Esophagus squamous epithelium (tissue), 5 donors: ENCODE measurements at regions not wholly inside any gene's neighbourhood (a gene's known extent, or its start where the extent isn't known, plus 50 kb on each side); places are given as distances from the start of the nearest gene placed in this dataset.

Experiments used
- DNase-seq: peaks from one replicate; lab custom pipeline; 2025; lab: John Stamatoyannopoulos, UW
- H3K27ac ChIP-seq, 4 donors: fragments of 200-600 bp; sonication (generic); one replicate each; pipeline ENCODE4 v1.5.1; 2016 to 2019; ENCODE audit warnings: mild to moderate bottlenecking in 1 of 4
- H3K27me3 ChIP-seq, 4 donors: fragments of 200-600 bp; sonication (generic); 1 replicate in 3 of 4; 2 replicates in 1 of 4; pipeline versions ENCODE4 v1.5.1 to v1.6.0; 2017 to 2021; ENCODE audit warnings: antibody characterized with exemption in 1 of 4
- H3K36me3 ChIP-seq, 3 donors: fragments of 200-600 bp; sonication (generic); one replicate each; pipeline ENCODE4 v1.5.1; 2016 to 2019
- H3K4me1 ChIP-seq, 3 donors: fragments of 200-600 bp; sonication (generic); one replicate each; pipeline ENCODE4 v1.5.1; 2017 to 2019
- H3K4me3 ChIP-seq, 4 donors: fragments of 200-600 bp; sonication (generic); 1 replicate in 3 of 4; 2 replicates in 1 of 4; pipeline ENCODE4 v1.5.1; 2016 to 2019; ENCODE audit warnings: mild to moderate bottlenecking in 2 of 4, moderate library complexity in 1 of 4
- H3K9me3 ChIP-seq, 3 donors: fragments of 200-600 bp; sonication (generic); one replicate each; pipeline ENCODE4 v1.5.1; 2016 to 2019
- POLR2A ChIP-seq, 4 donors: fragments of 450-650 bp; IDR thresholded peaks; one replicate each; pipeline ENCODE4 v1.6.1; 2017; ENCODE audit warnings: antibody characterized with exemption in 4 of 4, mild to moderate bottlenecking in 4 of 4, moderate library complexity in 3 of 4
- WGBS, 2 donors: methylation state at CpG; one replicate each; pipeline ENCODE4 v1.1.5; 2018; 5-methylcytosine and 5-hydroxymethylcytosine counted together
- intact Hi-C: fragments of 100-400 bp; cut with DNase I; formaldehyde crosslinking; loops from one replicate; pipeline ENCODE4 v1.15.0; 2022
- TF ChIP-seq, protein P1 (sequence below), 6 experiments: fragments of 450-650 bp in 4 of 6; fragments of 200-600 bp in 2 of 6; sonication (generic) in 2 of 6; IDR thresholded peaks; one replicate each; pipeline ENCODE4 v1.5.1; 2016 to 2019; ENCODE audit warnings: antibody characterized with exemption in 6 of 6, mild to moderate bottlenecking in 4 of 6, moderate library complexity in 4 of 6
- donor health status: DM: yes; HTN: yes; CAD: no.

DNA sequence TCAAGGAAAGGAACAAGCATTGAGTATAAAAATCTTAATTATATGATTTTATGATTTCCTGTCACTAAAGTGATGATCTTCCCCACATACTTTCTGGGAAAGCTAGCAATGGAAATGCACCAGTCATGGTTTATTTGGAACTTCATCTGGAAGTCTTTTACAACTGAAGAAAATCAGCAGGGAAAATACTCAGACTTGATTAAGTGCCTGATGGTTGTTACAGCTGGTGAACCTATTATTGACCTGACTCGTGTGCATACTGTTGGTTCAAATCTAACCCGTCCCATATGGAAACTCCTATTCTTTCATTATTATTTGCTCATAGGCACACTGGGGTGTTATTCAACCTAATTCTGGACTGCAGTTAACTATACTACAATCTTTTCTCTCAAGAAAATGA, 701.8 kb upstream of the CCDC54 start:
- Histone ChIP-seq H3K27me3 (no peaks in the 10 kb centered on the region), H3K4me1 (no peaks in the 10 kb centered on the region), H3K27ac (no peak overlapping the region), H3K36me3 (no peaks in the 10 kb centered on the region), H3K4me3 (no peak overlapping the region), H3K9me3 (no peaks in the 10 kb centered on the region)
- no peak for TF ChIP-seq POLR2A (IDR thresholded peaks at IDR 0.05)
- TF ChIP-seq, protein P1, sequence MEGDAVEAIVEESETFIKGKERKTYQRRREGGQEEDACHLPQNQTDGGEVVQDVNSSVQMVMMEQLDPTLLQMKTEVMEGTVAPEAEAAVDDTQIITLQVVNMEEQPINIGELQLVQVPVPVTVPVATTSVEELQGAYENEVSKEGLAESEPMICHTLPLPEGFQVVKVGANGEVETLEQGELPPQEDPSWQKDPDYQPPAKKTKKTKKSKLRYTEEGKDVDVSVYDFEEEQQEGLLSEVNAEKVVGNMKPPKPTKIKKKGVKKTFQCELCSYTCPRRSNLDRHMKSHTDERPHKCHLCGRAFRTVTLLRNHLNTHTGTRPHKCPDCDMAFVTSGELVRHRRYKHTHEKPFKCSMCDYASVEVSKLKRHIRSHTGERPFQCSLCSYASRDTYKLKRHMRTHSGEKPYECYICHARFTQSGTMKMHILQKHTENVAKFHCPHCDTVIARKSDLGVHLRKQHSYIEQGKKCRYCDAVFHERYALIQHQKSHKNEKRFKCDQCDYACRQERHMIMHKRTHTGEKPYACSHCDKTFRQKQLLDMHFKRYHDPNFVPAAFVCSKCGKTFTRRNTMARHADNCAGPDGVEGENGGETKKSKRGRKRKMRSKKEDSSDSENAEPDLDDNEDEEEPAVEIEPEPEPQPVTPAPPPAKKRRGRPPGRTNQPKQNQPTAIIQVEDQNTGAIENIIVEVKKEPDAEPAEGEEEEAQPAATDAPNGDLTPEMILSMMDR (IDR thresholded peaks at IDR 0.05): no peak
- intact Hi-C loops: no loop called here
- 71 to 82% methylated on average over 2 of the region's 2 CpGs for WGBS, 2 donors
- DNase-seq: no peak

DNA sequence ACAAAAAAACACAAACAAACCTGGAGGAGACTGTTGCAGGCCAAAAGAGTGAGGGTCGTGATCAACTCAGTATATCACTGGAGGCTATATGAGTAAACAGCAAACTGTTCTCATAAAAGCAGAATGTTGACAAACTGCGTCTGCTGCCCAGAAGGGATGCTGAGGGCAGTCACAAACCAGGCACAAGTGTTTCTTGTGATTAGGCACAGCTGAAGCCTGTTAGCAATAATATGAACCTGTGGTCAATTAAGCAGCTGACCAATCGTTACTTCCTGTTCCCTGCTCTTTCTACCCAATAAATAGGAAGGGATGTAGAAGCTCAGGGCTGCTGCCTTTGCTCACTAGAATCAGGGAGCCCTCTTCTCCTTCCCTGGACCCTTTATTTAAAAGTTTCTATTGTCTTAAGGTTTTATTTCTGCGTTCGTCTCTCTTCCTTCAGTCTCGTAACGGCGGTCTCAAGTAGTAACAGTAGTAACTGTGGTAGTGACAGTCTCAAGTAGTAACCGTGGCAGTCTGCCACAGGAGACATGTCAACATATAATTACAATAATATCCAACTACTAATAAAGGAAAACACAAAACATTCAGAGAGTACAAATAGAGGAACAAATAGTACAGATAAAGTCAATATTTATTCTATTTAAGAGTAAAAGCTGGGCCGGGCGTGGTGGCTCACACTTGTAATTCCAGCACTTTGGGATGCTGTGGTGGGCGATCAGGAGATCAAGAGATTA, 698.4 kb upstream of the CCDC54 start:
- Histone ChIP-seq H3K27ac (no peak overlapping the region), H3K36me3 (no peaks in the 10 kb centered on the region), H3K9me3 (no peaks in the 10 kb centered on the region), H3K4me3 (no peak overlapping the region), H3K27me3 (no peaks in the 10 kb centered on the region), H3K4me1 (no peaks in the 10 kb centered on the region)
- WGBS, 2 donors: 83 to 85% methylated on average over 11 to 12 of the region's 12 CpGs
- intact Hi-C loops: no loop called here
- no peak for DNase-seq
- TF ChIP-seq POLR2A (IDR thresholded peaks at IDR 0.05): no peak
- TF ChIP-seq, protein P1 (IDR thresholded peaks at IDR 0.05): no peak

DNA sequence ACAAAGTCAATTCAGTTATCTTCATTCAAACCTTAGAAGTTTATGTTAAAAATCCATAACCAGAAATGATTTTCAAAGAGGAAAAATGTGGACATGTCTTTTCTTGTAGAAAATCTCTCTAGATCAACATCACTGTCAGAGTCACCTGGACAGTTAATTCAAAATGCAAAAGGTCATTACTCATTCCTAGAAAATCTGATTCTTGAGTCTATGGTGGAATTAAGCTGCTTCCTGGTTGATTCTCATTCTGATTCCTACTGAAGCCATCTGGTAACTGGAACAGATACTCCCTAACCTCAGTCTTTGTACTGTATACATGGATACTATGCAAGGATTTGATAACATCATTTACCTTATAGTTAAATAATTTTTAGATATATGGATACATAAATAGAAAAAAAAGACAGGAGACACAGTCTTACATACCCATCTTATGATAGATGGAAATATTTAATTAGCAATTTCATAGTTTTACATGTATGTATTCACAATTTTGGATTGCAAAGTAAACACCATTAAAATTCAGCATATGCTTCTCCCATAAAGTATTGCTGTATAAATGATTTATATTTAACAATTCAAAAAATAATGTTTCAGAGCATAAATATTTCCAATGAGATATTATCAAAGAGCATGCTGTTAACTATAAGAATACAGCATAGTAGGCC, 693.2 kb upstream of the CCDC54 start:
- Histone ChIP-seq H3K36me3 (no peaks in the 10 kb centered on the region), H3K9me3 (no peaks in the 10 kb centered on the region), H3K4me1 (no peaks in the 10 kb centered on the region), H3K27ac (no peak overlapping the region), H3K4me3 (no peak overlapping the region), H3K27me3 (no peaks in the 10 kb centered on the region)
- no peak for DNase-seq
- TF ChIP-seq, protein P1 (IDR thresholded peaks at IDR 0.05): no peak
- TF ChIP-seq POLR2A (IDR thresholded peaks at IDR 0.05): no peak
- intact Hi-C loops: no loop called here

DNA sequence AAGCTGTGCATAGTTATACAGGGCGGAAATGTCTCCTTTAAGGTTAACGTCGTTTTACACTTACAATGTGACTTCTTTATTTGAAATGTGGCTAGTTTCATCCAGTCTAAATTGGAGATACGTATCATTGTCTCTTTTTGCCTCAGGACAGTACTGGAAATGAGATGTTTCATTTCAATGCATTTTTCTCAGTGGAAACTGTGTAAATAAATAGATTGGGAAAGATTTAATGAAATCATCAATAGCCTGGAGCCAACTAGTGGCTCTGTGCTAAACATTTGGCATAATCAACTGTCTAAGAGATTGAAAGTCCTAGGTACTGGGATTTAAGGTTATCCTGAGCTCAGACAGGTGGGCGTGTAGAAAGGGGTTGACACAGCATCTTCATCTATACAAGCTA, 691.5 kb upstream of the CCDC54 start:
- H3K27me3 ChIP-seq: no peaks in the 10 kb centered on the region
- no peaks in the 10 kb centered on the region for H3K9me3 ChIP-seq
- no peaks in the 10 kb centered on the region for H3K36me3 ChIP-seq
- intact Hi-C loops: no loop called here
- no peak overlapping the region for H3K27ac ChIP-seq
- TF ChIP-seq, protein P1 (IDR thresholded peaks at IDR 0.05): no peak
- no peak for TF ChIP-seq POLR2A (IDR thresholded peaks at IDR 0.05)
- H3K4me3 ChIP-seq: no peak overlapping the region
- no peak for DNase-seq
- H3K4me1 ChIP-seq: no peaks in the 10 kb centered on the region
- WGBS, 2 donors: 61 to 73% methylated on average over 5 of the region's 5 CpGs

DNA sequence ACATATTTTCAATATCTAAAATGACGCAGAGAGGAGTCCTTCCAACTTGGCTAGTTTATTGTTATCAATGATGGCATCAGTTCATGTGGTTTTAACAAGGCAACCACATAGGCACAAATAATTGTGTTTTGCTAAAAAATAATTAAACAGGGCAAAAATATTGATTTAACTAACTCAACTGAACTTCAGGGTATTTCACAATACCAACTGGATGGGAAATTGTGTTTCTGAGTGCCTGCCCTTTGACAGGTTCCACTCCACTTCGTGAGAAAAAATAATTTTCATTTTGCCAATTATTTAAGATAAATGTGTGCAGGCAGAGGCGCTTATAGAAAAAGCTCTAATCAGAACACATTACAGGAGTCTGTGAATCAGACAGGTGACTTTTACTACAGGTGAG, 689.3 kb upstream of the CCDC54 start:
- H3K27me3 ChIP-seq: no peaks in the 10 kb centered on the region
- no peak for TF ChIP-seq POLR2A (IDR thresholded peaks at IDR 0.05)
- TF ChIP-seq, protein P1 (IDR thresholded peaks at IDR 0.05): no peak
- WGBS, 2 donors: 81 to 88% methylated on average over 3 of the region's 3 CpGs
- no peak for DNase-seq
- no peak overlapping the region for H3K27ac ChIP-seq
- intact Hi-C loops: no loop called here
- H3K4me1 ChIP-seq: no peaks in the 10 kb centered on the region
- no peaks in the 10 kb centered on the region for H3K36me3 ChIP-seq
- H3K4me3 ChIP-seq: no peak overlapping the region
- H3K9me3 ChIP-seq: no peaks in the 10 kb centered on the region
